ENCODE measurements at regions not wholly inside any gene's neighbourhood (a gene's known extent, or its start where the extent isn't known, plus 50 kb on each side); places are given as distances from the start of the nearest gene placed in this dataset.
A peak's percentile ranks its signal among the peaks of the same experiment; 100 is the strongest.

DNA sequence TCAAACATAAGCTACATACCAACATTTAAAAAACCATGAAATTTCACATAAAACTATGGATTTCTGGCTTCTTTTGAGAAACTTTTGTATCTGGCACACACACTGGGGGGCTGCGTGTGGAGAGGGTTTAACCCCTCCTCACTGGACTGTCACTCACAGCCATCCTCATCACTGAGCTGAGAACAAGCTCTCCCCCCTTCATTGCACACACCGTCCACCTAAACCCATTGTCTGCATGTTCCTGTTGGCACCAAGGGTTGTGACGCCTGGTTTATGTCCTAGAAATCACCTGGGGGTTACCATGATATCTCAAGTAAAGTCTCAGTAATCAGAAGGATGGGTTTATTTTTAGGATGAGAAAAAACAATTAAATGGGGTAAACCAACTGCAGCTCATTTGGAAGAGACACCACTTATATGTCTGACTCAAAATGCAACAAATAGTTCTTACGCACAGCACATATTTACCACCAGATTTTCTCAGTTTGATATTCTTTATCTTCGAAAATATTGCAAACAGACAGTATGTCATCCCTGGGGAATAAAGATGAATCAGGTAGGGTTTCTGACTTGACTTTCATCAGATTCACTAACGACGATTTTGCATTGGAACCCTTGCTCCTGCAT is 218.5 kb upstream of the KLF6 start:
- no peak for DNase-seq

DNA sequence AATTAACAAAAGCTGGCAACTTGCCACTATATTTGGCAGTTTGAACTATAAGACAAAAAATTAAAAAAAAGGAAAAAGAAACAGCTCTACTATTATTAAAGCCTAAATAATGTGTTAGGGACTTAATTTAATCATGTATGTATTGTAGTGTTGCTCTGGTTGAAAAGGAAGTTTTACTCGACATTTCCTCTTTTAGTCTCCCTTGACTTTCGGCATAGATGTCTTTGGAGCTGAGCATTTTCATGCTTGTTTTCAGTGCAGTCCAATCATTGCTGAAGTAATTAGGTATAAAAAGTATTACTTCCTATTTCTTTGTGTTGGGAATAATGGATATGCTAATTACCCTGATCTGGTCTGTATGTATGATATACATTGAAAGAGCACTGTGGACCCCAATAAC is 216.8 kb upstream of the KLF6 start:
- no peak for DNase-seq

DNA sequence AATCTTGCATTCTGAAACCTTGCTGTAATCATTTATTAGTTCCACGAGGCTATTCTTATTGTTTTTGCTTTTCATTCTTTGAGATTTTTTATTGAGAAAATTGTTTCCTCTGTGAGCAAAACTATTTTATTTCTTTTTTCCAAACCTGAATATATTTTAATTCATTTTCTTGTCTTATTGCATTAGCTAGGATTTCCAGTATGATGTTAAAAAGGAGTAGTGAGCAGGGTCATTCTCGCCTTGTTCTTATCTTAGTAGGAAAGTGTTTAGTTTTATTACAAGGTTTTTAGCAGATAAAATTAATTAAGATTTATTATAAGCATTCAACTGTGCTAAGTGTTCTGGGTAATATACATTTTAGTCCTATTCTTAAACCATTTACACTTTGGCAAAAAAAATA is 214.6 kb upstream of the KLF6 start:
- DNase-seq = no peak

DNA sequence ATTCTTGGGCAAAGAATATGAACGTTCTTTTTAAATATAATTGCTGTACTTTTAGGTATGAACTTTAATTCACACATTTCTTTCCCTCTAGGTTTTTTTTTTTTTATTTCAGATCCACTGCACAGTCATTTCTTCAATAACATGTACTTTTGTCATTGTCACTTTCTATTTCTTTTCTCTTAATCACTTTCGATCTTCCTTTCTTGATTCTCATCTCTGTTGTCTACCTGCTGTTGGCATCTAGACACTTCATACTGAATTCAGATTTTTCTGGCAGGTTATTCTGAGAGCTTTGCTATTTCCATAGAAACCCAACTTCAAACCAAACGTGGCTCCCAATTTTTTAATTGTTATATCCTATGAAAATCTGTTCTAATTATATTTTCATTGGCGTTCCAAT is 211.7 kb upstream of the KLF6 start:
- DNase-seq = no peak

DNA sequence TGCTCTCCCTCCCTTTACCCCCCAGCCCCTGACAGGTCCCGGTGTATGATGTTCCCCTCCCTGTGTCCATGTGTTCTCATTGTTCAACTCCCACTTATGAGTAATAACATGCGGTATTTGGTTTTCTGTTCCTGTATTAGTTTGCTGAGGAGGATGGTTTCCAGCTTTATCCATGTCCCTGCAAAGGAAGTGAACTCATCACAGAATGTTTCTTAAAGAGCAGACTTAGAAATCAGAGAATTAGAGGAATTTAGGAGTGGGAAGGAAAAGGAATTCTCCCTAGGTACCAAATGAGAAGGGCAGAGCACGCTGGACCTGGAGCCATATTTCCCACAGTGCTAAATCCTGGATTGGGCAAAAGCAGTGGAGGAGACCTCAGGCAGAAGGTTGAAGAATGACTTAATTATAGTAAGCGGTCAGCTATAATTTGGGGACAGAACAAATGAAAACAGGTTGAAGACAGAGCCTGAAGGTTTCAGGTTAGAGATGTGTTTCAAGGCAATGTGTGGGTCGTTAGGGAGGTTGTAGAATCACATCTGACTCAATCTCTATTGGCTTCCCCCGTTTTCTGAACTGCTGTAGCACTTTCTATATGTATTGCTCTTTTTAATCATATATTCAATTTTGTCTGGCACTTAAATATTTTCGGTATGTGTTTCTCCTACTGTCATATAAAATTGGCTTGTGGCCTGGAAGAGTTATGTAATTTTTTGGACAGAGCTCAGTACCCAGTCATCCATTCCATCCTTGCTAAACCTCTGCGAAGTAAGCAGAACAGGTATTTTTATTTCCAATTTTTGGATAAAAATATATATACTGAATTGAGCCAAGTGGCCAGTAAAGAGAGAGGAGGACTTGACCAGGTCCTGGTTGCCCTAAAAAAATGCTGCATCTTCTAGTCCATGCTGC is 210.5 kb upstream of the KLF6 start:
- no peak for DNase-seq

DNA sequence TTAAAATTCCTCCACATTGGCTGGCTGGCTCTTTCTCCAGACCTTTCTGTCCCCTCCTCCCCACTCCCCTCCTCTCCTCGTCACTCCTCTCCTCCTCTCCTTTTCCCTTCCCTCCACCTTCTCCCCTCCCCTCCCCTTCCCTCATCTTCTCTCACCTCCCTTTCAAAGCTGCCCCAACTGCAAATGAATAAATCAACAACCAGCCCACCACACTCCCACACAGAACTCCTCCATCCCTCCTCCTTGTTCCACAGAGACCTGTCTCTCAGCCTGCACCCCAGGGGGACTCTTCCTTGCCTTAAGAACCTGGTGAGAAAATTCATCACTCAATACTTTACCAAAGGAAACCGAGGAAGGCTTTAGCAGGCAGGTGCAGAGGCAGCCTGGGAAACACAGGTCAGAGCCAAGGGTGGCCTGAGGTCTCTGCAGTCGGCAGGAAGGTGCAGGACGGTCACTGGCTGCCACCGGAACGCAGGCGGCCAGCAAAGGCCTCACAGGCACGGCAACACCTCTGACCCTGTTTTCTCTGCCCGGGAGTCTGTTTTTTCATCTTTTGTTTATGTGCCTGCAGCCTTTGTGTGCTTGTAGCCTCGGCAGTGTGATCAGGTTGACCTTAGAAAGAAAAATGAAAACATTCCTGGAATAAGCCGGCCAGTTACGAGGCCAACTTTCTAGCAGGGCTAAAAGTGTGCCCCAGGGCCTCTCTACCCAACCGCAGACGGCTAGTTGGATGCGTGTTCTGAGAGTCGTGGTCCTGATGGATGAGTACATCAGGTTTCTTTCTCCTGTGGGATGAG is 207.6 kb upstream of the KLF6 start:
- DNase-seq = no peak

DNA sequence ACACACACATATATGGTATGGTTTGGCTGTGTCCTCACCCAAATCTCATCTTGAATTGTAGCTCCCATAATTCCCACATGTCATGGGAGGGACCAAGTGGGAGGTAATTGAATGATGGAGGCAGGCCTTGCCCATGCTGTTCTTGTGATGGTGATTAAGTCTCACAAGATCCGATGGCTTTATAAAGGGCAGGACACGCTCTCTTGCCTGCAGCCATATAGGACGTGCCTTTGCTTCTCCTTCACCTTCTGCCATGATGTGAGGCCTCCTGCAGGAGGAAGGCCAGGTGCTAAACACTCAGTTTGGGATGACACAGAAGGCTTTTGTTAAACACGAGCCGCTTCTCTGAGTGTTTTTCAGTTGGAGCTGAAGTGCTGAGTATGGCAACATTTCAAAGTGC is 205.3 kb upstream of the KLF6 start:
- no peak for DNase-seq

DNA sequence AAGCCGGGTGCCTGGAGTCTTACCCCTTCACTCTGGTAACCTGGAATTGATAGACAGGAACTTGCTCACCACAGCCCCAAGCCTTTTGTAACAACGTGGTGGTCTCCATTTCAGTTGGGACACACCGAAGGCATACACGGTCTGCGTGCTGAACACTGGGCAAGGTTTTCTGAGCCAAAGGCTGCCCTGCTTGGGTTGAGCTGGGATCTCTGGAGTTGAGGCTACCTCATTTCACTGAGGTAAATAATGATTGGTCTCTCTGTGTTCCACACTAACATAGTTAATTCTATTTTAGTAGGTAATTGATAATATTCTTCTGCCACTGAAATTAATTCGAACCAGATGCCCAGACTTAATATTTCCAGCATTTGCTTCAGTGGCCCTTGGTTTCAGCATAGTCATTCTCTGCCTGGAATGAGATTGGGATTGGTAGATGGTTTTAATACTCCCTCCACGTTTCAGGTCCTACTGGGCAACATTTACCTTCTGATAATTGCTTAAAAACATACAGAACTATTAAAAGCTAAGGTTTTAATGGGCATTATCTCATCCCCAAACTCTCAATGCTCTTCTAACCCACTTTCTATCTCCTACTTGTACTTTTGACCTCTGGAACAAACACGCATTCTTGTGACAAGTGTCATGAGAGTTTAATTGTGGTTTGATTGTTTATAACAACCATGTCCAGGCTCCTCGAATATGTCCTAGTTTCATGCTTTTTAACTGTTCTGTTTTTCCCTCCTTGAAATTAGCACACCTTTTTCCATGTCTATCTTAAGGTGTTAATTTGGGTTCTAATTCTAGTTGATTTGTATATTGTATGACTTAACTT is 202.3 kb upstream of the KLF6 start:
- DNase-seq = no peak

DNA sequence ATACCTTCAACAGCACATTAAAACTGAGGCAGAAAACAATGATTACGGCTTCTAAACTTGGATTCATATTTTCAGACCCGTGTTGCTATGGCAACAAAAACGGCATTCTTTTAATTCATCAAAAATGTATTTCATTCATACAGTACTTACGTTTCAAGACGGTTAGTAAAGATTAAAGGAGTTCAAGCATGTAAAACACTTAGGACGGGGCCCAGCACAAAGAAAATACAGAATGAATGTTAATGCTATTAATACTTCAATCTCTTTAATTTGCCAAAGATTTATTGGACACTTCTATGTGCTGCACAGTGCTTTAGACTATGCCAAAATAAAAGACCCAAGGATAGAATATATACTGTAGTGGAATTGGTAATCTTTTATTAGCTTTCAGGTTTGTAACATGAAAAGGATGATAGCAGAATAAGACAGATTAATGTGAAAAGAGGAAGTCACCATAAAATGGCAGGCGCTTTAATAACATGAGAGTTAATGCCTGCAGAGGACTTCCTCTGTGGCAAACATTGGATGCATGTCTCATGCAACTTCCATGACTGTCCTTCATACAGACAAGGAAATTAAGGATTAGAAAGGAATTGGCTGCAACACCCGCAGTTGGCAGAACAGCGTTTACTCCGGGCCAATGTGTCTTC is 201.6 kb upstream of the KLF6 start:
- no peak for DNase-seq

DNA sequence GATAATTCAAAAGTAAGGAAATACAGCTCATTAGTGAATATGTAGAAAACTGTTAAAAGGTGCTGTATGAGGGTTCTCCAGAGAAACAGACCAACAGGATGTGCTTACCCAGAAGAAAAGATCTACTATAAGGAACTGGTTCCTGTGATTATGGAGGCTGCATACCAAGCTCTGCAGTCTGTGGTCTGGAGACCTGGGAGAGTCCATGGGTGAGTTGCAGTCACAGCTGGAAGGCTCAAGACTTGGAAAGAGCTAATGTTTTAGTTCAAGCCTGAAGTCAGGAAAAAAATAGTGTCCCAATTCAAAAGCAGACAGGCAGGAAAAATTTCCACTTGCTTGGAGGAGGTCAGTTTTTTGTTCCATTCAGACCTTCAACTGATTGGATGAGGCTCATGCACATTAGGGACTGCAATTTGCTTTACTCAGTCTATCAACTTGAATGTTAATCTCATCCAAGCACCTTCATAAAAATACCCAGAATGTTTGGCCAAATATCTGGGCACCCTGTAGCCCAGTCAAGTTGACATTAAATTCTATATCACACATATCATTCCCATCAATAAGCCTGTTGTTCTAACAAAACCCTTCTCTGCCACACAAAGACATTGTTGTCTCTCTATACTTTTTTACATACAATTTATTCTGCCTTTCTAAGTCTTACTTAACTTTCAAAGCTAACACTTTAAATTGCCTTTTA is 197.9 kb upstream of the KLF6 start:
- DNase-seq = no peak

DNA sequence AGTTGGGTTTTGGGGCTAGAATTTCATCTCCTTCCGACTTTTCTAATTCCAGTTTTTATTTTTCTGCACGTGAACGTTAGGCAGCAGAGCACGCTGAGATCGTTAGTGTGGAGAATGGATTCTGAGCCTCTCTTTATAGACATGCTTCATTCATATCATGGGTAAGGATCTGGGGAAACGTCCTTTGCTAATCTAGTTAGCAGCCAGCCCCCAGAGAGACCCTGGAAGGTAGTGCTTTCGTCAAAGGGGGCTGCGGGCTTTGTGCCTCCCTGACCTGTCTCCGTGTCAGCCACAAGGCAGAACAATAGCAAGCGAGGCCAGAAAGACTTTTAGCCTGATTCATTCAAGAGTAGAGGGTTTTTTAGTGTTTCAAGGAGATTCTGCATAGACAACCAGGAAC is 196.3 kb upstream of the KLF6 start:
- DNase-seq = no peak

DNA sequence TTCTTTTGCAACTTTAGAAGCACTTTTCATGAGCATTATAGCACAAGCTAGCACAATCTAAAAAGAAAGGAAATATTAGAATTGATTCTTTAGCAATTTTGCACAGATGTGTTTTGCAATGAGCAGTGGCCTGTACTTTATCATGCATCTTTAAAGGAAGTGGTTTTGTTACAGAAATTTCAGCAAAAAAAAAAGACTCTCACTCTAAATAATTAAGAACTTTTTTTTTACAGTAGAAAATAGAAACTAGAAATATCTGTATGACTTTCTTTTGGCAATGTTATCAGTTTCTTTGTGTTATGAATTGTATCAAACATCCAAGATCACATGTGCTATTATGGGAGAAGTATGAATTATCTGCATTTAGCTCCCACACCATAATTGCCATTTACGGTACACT is 195.7 kb upstream of the KLF6 start:
- DNase-seq = peak in 1 of 2 donors; percentile 58

DNA sequence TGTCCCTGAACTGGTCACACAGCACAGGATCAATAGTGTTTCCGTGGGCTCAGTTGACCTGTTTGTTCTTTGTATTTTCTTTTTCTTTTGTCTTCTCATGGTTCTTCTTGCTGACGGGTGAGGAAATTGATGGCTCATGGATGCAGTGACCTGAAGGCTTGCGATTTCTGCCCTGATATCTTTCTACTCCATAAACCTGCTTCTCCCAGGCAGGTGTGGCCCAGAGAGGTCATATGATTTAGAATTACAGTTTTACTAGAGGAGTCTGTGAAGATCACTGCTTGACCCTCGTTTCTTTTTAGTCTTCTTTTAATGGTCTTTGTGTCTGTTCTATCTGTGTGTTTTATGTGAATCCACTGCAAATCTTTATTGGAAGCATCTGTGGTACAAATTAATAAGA is 195.1 kb upstream of the KLF6 start:
- no peak for DNase-seq

DNA sequence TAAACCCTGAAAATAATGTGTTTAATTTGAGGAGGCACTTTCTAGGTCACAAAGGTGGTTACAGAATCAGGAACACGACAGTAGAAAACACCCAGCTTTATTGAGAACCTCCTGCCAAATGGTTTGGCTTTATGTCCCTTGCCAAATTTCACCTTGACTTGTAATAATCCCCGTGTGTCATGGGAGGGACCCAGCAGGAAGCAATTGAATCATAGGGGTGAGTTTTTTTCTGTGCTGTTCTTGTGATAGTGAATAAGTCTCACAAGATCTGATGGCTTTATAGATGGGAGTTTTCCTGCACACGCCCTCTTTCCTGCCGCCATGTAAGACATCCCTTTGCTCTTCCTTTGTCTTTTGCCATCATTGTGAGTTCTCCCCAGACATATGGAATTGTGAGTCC is 193.8 kb upstream of the KLF6 start:
- no peak for DNase-seq

DNA sequence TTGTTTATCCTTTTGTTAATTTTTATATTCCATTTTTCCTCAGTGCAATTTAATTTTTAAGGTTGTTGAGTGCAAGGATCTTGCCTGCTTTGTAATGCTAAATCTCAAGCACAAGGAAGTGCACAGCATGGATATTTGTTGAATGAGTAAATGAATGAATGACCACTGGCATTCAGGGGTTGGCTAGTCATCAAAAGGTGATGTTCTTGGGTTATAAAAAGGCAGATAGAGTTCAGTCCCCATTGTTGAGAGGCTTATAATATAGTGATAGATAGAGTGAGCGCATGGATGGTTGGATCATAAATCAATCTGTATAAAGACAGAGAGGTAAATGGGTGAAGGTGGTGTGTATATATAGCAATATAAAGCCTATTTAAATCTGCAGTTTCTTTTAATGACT is 193.2 kb upstream of the KLF6 start:
- no peak for DNase-seq

DNA sequence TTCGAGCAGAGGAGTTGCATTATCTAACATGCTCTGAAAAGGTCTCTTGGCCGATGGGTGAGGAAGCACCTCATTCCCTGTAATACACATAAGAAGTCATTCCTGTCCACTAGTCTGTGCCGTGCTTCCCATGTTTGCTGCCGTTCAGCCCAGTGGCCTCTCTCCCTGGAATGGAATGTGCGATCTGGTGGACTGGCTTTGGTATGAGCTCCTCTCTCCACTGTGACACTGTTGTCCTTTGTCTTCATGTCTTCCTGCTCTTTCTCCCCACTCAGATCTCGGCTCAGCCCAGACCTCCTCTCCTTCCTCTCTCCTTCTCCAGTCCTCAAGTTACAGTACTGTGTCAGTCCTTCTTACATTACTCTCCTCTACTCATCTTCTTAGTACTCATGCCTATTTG is 192.8 kb upstream of the KLF6 start:
- DNase-seq = no peak

DNA sequence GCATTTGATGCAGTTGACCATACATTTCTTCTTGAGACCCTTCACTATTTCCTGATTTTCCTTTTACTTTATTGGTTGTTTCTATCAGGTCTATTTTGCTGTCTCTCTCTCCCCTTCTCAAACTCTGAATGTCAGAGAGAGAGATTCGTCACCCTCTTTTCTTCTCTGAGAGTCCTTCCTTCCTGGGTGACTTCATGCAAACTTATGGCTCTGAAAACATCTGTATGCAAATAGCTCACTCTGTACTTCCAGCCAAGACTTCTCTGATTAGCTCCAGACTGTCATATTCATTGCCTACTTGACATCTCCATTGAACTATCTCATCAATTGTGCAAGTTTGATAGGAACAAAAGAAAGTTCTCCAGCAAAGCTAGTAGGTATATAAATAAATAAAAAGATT is 191.7 kb upstream of the KLF6 start:
- no peak for DNase-seq

DNA sequence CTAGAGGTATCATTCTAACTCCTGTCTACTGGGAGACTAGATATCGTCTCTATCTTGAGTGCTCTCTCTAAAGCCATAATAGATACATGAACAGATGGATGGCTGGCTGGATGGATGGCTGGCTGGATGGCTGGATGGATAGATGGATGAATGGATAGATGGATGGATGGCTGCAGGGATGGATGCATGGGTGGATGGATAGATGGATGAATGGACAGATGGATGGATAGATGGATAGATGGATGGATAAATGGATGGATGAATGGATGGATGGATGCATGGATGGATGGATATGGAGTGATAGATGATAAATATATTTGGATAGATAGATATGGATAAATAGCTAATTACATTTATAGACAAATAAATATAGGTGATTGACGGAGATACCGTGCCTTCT is 191.2 kb upstream of the KLF6 start:
- no peak for DNase-seq

DNA sequence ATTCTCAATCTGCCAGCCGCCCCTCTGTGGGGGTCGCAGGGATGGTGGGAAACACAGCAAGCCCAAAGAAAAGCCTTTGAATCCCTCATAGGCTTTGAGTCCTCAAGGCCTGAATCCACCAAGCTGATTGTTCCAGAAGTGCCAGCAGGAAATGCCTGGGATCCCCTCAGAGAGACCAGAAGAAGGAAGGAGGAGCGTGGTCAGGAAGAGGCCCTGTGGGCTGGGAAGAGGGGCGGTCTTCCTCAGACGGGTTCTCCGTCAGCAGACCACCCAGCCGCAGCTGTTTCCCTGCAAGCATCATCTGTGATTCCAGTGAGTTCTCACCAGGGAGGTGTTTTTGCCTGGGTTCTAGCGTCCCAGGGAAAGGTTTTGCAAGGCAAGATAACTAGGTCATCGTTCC is 190.0 kb upstream of the KLF6 start:
- no peak for DNase-seq

DNA sequence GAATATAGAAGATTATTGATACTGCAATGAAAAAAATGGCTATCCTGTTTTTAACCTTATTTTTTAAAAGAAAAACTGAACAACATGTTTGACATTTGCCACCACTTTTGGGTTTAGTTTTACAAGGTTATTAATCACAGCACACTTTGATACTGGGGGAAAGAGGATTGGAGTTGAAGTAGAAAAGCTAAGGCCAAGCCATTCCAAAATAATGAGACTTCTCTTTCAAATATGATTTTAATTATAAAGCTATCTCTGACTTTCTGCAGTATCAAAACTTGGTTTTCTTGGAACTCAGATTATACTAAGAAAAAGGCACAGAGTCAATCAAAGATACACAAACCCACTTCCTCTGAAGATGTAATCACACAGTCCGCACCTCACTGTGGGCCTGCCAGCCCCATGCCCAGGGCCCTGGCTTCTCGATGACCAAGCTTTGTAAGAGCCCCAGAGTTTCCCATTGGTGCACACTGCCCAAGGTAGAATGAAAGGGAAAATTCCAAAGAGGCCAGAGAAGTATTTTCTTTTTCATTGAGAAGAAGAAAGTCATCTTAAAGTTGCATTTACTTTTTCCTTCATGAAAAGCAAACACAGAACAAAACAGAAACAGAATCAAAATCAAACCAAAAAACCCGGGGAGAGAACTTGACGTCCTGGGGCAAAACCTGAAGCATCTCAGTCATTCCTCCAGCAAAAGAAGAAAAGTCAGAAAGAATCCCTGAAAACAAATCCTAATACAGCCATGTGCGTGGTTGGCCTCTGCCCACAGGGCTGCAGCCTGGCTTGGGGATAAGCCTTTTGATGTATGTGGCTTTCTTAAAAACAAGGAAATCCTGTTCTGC is 187.7 kb upstream of the KLF6 start:
- no peak for DNase-seq

DNA sequence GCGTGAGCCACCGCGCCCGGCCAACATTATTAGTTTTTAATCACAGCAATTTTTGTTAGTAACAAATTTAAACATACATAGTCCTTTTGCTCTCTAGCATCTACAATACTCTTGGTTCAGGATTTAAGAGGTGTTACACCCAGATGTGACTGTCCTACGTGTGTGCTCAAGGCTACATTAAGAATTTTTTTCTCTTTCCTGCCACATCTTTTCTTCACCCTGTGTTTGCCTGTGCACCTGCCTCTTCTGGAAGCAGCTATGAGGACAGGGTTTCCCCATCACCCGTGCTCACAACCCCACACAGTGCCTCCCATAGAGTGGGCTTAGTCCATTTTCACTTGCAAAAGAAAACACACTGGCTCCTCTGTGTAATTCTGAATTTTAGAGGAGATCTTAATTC is 186.7 kb upstream of the KLF6 start:
- no peak for DNase-seq

All from bone marrow (tissue), 2 donors.